NK-92 treated with Interleukin-12 subunit alpha and Interleukin-12 subunit beta, amount 100 ng/mL, for 24 hours (cell line): ENCODE measurements at regions not wholly inside any gene's neighbourhood (a gene's known extent, or its start where the extent isn't known, plus 50 kb on each side); places are given as distances from the start of the nearest gene placed in this dataset.
"Not testable (repeated sequence)": the region's sequence is repeated elsewhere in the genome, so short reads cannot be mapped to it uniquely, and the experiment has no call there.

Experiments
- DNase-seq: peaks from one replicate; lab custom pipeline; 2025; lab: John Stamatoyannopoulos, UW

DNA sequence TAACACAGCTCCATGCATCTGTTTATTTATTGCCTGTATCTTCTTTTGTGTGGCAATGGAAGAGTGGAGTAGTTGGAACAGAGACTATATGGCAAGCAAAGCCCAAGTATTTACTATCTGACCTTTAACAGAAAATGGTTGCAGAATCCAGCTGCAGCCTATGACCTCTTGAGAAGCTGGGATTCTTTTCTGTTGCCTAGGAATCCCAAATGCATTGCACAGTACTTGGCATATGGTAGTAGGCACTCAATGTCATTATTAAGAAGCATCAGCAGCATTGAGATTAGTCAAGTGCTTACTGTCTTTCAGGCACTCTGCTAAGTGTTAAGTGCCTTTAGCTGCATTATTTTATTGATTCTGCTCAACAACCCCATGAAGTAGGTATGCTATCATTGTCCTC is 331.6 kb downstream of the CCDC85A start:
- no peak for DNase-seq

DNA sequence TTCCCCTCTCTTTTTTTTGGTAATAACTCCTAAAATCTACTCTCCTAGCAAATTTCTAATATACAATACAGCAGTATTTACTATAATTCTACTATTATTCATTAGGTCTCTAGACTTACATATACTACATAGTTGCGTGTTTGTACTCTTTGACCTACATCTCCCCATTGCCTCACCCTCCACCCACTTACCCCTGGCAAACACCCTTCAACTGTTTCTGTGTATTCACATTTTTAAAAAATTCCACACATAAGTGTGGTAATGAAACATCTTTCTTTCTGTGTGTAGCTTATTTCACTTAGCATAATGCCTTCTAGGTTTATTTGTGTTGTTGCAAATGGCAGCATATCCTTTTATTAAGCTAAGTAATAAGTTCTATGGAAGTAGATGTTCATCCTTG is 336.0 kb downstream of the CCDC85A start:
- DNase-seq: no peak

DNA sequence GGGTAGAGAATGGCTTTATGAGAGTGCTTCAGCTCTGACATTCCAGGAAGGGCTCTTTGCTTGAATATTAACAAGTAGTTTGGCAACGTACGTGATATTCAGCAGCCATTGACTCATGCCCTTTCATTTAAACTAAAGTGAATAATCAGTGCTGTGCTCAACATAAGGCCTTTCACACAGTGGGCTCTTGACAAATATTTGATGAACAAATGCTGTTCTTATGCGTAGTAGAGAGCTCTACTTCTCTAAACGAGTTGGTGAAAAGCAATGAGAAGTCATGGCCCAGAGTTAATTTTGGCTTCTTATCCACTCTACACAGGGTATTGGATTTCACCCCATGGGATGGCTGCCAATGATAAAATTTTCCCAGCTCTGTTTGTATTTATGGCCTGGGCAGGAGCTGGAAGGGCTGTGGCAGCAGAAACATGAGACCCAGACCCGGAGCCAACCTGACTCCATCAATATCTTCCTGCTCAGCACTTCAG is 338.9 kb downstream of the CCDC85A start:
- DNase-seq: no peak

DNA sequence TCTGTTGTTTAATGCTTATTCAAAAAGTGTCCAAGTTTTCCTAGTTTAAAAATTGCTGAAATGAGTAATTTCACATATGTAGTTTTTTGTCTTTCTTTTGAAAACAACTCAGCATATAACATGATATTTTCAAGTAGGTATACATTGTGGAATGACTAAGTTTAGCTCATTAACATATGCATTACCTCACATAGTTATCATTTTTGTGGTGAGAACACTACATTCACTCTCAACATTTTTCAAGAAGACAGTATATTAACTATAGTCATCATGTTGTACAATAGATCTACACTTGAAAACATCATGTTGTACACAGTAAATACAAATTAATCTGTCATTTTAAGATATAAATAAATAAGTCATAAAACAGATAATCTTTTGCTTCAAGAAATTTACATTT is 340.0 kb downstream of the CCDC85A start:
- DNase-seq: no peak

DNA sequence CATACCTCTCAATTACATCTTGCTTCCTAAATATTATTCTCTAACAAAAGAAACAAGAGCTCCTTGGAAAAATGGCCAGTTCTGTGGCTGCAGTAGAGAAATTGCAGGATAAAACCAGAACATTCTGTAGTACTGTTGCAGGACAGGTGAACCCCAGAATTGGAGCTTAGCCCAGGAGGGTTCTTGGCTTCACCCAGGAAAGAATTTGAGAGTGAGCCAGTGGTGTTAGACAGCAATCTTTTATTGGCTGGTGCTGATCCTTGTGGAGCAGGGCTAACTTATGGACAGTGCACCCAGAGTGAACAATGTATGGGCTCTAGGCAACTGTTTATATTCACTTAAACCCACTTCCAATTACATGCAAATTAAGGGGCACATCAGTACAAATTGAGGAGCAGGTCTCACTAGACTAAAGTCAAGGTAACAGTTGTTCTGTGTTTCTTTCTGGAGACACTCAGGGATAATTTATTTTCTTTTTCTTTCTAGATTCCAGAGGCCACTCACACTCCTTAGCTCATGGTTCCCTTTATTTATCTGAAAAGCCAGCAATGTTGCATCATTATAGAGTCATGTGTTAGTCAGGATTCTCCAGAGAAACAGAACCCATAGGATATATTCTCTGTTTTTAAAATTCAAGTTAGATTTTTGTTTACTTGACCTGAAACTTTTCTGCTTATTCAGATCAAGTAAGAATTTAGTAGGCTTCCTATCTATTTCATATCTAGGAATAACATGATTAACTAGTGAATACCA is 348.1 kb downstream of the CCDC85A start:
- no peak for DNase-seq

DNA sequence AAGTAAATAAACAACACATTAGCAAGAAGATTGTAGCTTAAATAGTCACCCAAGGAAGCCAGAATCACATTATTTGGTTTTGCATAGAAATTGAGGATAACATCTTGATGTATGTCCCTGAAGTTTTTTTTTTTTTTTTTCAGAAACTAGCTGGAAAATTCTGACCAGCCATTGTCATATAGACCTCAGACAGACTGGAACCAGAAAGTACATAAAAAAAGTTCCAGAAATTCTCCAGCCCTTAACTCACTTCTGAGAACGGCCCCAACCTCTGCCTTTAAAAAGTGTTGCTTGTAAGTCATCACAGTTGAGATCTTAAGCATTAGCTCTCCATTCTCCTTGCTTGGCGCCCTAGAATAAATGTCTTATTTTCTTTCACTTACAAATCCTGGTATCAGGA is 350.5 kb downstream of the CCDC85A start:
- DNase-seq: no peak

DNA sequence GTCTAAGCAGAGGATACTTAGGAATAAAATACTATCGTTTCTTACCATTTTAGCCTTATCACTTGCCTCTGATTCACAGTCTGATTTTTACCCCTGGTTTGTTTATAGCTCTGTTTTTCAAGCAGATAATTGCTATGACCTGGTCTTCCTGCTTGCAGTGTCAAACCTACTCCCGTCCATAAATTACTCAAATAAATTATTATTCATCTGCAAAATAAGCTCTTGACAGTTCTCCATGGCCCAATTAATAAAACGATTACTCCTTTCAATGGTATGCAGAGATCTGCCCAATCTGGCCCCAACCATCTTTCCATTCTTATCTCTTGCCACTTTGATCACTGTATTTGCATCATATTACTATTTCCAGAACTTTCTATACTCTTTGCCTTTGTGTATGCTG is 354.0 kb downstream of the CCDC85A start:
- no peak for DNase-seq

DNA sequence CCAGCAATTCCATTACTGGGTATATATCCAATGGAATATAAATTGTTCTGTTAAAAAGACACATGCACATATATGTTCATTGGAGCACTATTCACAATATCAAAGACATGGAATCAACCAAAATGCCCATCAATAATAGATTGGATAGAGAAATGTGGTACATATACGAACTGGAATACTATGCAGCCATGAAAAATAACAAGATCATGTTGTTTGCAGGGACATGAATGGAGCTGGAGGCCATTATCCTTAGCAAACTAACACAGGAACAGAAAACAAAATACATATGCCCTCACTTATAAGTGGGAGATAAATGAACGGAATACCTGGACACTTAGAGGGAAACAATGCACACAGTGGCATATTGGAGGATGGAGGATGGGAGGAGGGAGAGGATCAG is 355.8 kb downstream of the CCDC85A start:
- DNase-seq: no peak

DNA sequence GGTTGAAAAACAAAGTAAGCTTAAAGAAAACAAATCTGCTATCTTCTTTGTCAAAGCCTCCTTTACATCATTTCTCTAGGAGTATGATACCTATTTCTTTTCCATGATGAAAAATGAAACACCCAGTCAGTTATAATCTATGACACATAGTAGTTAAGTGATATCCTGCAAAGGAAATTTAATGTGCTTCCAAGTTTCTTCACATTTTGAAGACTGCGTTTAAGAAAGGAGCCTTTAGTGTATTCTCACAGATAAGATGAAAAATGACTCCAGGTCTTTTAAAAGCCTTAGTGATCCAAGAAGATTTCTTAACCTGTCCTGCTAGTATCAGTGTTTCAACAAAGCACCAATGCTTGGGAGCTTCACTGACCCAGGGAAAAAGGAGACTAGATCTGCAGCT is 356.7 kb downstream of the CCDC85A start:
- no peak for DNase-seq

DNA sequence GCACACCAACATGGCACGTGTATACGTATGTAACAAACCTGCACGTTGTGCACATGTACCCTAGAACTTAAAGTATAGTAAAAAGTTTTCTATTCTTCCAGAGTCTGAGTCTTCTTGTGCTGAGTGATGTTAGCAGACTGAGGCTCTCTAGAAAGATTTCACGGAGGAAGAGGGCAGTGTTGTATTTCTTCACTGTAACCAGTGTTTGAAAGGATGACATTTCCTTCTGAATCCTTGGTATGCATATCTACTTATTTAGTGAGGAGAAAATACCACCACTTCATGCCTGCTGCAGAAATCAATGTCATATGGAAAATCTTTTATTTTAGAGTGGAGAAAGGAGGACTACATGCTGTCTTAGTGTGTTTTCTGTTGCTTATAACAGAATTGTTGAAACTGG is 357.1 kb downstream of the CCDC85A start:
- DNase-seq: no peak

DNA sequence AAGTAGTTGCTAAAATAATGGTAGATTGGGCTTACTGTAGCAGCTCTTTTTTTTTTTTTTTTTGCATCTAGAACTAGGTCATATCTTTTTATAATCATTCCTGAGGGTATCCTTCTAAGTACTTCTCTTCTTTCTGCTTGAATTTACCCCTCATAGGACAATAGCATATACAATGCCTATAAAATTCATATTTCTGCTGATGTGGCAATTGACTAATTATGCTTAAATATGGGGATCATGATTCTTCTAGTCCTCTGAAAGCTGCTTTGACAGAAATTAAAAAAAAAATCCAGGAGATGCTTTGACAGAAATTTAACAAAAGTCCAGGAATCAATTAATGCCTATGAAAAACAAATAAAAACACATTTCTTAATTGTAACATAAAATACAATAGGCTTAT is 358.4 kb downstream of the CCDC85A start:
- no peak for DNase-seq

DNA sequence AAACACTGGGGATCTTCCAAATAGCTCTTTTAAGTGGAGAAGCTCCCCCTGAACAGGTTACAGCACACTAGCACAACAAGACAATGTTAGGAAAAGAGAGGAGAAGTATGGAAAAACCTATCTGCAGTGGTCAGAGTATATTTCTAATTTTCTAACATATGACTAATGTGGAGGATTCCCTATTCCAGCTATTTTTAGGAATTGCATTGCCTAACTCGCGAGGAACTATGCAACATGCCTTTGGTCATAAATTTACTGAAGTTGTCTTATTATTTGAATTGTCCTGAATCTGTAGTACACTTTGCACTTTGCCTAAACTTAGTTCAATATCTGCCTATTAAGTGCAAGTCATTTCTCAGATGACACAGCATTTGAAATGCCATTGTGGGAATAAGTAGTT is 381.4 kb downstream of the CCDC85A start:
- DNase-seq: no peak

DNA sequence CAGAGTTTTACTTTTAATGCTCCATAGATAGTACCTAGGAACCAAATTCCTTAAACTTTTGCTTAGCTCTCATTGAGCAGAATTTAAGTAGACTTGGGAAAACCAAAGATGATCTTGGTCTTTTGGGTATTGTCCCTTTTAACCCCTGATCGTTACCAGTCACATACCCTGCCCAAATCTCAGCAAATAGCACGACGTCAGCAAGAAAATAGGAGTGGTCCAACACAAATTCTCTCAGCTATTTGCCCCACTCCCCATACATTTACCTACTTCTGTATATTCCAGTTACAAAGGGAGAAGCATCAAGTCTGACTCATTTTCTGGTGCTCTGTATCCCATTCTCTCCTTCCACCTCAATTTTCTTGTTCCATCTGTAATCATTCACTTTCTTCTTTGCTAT is 387.3 kb downstream of the CCDC85A start:
- DNase-seq: no peak

DNA sequence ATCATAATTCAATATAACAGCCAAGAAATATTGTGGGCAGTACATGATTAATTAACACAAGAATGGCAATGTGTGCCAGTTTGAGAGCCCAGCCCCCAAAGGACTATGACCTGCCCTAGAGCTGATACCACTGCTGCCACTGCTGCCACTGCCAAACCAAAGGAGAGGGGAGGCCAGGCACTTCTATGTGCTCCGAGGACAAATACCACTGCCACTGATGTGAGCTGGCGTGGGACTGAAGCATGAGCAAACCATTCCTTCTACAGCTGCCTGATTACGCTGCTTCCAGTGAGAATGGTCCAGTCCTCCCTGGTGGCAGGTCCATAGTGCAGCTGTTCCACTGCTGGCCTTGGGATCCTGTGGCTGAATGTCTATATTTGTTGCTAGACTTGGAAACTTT is 392.2 kb downstream of the CCDC85A start:
- no peak for DNase-seq

DNA sequence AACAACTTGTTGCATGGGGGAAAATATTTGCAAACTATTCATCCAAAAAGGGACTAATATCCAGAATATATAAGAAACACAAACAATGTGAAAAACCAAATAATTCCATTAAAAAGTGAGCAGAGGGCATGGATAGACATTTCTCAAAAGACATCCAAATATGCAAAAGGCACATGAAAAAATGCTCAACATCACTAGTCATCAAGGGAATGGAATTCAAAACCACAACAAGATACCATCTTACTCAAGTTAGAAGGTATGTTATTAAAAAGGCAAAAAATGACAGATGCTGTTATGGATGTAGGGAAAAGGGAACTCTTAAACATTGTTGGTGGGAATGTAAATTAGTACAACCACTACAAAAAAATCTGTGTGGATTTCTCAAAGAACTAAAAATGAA is 396.5 kb downstream of the CCDC85A start:
- no peak for DNase-seq

DNA sequence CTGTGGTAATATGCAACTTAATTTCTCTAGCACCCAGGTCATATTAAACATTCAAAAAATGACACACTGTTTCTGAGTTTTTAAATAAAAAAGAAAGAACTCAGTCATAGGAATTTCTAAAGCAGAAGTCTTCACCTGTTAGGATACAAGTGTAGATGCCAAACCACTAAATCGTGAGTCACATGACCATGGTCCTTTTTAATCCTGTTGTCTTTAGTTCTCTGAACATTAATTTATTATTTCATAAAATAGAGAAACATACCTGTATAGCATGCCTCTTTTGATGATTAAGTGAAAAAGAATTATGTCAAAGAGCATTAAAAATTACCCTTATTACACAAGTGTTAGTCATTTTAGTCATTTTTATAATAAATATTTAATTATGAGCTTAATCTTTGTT is 398.8 kb downstream of the CCDC85A start:
- no peak for DNase-seq

DNA sequence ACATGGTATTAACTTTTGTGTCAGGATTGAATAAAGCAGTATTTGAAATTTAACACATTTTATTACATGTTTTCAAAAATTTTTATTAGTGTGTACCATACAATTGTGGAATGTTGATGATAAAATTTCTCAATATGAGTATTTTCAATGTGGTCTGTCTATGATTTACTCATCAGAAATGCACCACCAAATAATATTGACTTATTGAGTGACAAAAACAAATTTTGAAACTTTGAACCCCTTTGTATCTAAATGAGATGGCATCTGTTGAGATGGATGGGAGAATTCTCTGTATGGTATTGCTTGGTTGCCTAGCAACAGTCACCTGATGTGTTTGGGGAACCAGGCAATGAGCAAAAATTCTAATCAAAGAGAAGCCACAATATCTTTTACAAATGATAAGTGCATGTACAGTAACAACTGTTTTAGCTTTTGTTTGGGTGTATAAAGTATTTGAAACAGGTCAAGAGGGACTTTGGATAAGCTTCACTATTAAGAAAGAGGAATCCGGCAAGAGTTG is 400.1 kb downstream of the CCDC85A start:
- no peak for DNase-seq

DNA sequence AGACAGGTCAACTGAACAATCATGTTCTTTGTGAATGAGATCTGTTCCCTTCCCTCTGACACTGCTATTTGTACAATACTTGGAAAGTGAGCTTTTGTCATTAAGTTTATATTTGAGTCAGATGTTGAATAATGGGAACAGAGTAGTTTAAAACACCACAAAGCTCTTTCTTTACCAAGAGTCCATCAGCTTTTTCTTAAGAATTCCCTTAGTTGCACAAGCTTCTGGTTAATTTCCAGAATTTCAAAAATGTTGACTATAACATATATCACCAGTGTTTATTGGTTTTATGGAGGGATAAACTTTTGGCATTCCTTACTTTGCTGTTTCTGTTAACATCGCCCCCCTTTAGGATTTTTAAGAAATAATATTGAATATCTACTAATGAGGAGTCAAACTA is 403.7 kb downstream of the CCDC85A start:
- DNase-seq: no peak

DNA sequence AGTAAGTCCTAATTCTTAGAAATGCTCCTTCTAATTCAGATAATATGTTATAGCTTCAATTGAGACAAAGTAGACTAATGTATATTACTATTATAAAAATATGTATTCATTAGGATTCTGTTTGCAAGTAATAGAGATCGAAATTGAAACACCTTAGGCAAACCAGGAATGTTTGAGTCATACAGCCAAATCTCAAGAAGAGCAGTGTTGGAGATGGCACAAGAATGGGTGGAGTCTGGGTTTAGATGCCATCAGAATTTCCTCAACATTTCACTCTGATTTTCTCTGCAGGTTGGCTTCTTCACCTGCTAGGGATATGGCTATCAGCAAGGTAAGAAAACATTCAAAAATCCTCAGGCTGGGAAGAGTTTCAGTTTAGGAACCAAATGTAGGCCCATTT is 405.4 kb downstream of the CCDC85A start:
- no peak for DNase-seq

DNA sequence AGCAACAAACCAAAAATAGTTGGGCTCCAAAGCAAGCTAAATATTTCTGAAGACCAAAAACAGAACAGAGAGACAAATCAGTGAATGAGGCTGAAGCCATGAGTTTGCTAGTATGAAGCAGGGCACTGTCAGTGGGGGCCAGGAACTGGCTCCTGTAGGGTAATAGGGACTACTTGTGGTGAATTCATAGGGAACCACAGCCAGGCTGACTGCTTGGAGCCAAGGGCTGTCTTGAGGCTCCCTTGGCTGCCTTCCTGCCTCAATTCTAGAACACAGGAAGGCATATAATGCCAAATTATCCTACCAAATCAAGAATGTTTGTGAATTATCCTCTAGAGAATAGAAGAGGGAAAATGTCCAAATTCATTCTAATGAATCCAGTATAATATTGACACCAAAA is 406.0 kb downstream of the CCDC85A start:
- DNase-seq: no peak

DNA sequence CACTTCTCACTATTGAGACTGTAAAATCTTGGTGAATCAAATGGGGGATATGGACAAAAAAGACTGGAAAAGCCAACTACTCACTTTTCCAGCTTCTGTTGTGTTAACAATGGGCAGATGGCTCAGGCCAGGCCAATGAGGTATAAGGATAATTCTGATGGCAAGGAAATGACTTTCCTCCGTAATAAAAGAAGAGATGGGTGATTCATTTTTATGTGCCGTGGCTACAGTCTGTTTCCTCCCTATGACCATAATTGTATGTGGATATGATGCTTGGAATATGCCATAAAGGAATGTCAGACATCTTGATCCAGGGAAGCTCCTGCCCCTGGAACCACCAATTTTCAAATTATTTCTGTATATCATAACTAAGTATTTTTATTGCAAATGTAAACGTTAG is 406.8 kb downstream of the CCDC85A start:
- DNase-seq: no peak

DNA sequence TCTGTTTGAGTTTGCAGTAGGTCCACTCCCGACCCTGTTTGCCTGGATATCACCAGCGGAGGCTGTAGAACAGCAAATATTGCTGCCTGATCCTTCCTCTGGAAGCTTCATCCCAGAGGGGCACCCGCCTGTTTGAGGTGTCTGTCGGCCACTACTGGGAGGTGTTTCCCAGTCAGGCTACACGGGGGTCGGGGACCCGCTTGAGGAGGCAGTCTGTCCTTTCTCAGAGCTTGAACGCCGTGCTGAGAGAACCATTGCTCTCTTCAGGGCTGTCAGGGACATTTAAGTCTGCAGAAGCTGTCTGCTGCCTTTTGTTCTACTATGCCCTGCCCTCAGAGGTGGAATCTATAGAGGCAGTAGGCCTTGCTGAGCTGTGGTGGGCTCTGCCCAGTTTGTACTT is 422.3 kb downstream of the CCDC85A start:
- not testable (repeated sequence) for DNase-seq

DNA sequence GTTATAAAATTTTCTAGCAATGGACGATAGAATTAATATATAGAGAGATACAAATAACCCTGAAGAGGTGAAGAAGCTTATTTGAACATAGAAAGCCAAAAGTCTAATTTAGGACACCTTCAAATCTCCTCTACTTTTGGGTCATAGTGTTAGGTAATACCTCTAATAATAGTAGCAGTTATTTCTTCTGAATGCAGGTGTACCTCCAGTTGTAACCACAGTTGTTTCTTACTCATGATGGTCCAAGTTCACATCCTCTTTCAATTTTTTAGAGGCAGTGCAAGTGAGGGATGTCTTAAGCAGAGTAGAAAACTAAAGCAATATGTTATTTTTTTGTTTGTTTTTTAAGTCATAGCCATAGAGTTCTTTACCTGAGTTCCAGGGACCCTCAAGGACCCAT is 429.5 kb downstream of the CCDC85A start:
- no peak for DNase-seq

DNA sequence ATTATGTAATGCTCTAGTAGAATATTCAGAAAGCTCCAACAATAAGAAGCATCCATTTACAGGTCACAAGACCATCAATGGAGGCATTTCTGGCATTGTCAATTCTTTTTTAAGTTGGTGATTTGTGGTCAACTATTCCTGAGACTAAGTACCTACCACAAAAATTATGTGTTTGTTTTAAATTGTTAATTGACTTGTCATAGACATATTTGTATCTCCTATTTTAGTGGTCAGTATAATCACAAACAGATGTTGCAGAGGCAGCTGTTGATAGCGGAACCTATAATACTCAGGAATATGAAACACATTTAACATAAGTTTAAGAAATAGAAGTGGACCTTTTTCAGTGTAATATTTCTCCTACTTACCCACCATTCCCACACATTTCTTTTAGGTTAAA is 430.1 kb downstream of the CCDC85A start:
- DNase-seq: no peak
